GM19395 (cell line): ENCODE measurements at regions not wholly inside any gene's neighbourhood (a gene's known extent, or its start where the extent isn't known, plus 50 kb on each side); places are given as distances from the start of the nearest gene placed in this dataset.

ENCODE experiments used
- ATAC-seq: cut with Tn5 transposase; IDR thresholded peaks from one replicate; pipeline ENCODE4 v1.9.1; 2021; ENCODE audit warnings: mild to moderate bottlenecking, moderate library complexity; ENCODE audit not compliant: unreplicated experiment

DNA sequence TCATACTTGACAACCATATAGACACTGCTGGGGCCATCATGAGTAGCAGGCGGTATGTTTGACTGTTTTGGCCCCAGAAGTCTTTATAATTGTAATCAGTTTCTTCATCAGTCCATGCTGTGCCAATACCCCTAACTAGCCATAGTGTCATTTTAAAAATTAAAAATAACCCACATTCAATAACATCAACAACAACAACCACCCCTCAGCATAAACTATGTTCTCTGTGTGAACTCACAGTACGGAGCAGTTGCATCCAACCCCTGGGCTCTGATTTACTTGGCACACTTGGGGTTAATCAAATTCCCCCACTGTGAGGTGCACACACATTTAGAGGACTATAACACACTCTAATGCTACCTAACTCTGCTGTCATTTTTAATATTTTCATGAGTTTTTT is 553.7 kb downstream of the USP25 start:
- no peak for ATAC-seq

DNA sequence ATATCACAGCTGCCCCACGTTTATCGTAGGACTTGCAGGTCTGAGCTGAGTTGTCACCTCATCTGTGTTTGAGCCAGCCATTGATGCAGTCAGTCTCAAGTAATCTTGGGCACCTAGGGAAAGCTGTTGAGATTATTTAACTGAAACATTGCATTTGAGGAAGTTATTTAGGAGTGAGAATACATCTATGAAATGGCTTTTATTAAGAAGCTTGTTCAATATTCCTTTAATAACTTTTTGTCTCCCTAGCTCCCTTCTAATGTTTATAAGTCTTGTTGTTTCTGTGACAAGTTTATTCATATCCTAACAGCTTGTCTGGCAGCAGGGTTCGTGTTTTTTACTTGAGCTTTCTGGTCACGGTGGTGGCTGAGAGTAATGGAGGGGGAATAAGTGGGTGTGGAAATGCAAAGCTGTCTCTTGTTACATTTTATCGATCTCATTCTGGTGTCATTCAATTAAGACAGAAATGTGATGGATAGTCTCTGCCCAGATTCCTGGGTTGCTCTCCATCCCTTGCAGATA is 555.9 kb downstream of the USP25 start:
- ATAC-seq, result no peak

DNA sequence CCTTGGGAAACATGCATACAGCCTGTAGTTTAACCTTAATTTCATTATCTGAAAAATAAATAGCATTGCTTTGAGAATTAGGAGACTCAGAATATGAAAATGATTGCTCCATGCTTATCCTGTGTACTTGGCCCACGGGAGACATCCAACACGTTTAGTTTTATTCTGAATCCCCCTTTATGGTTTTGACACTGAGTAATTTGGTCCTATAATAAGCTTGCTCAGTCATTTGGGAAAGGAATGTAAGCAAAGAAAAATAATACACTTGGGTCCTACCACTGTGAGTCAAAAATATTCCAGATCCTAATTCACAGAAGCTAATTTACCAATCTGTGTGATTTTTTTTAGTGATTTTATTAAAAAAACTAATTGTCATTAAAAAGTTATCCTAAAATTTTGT is 557.3 kb downstream of the USP25 start:
- ATAC-seq, result no peak

DNA sequence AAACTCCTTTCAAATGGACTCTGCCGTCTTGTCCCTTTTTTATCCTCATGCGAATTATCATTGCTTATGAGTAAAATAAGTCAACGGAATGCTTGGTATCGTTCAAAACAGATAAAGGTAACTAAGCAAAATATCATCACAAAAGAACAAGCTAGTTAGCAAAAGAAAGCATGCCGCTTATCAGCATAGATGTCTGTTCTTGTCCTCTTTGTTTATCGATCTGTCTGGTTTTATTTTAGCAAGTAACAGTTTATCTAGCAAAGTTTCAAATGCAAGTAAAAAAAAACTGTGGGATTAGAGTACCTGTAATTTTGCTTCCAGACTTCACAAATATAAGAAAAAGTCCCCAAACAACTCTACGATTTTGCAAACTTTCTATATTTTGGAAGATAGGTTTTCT is 561.5 kb downstream of the USP25 start:
- ATAC-seq, result no peak

DNA sequence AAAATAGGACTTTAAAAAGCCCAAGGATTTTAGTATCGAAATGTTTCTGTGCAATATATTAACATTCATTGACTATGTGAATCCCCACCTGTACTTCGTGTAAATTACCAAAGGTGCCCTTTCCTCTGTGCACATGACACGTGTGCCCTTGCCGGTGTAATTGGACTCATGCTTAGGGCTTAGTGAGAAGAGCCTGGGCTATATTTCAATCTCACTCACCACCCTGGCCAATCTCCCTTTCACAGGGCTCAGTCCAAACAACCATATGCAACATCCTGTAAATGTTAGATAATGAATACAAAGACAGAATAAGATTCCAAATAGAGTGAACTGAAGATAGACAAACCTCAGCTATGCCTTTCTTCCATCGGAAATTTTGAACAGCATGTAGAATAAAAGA is 564.3 kb downstream of the USP25 start:
- ATAC-seq, result no peak

DNA sequence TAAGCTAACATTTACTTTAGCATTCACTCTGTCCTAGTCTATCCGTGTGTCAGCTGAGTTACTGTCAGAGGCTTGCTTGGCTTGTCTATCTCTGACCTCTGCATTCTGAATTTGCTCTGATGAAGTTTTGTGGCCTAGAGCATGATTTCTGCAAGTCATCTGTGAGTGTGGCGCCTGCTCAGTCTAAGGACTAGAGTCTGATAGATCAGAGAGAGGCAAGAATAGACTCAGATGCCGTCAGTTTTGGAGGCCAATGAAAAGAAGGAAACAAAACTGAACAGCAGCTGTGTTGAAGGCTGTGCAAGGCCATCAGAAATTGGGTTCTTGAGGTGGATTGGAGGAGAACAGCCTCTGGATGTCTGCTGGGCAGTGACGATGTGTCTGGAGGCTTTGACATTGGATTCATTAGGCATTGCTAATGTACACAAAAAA is 573.1 kb downstream of the USP25 start:
- no peak for ATAC-seq

DNA sequence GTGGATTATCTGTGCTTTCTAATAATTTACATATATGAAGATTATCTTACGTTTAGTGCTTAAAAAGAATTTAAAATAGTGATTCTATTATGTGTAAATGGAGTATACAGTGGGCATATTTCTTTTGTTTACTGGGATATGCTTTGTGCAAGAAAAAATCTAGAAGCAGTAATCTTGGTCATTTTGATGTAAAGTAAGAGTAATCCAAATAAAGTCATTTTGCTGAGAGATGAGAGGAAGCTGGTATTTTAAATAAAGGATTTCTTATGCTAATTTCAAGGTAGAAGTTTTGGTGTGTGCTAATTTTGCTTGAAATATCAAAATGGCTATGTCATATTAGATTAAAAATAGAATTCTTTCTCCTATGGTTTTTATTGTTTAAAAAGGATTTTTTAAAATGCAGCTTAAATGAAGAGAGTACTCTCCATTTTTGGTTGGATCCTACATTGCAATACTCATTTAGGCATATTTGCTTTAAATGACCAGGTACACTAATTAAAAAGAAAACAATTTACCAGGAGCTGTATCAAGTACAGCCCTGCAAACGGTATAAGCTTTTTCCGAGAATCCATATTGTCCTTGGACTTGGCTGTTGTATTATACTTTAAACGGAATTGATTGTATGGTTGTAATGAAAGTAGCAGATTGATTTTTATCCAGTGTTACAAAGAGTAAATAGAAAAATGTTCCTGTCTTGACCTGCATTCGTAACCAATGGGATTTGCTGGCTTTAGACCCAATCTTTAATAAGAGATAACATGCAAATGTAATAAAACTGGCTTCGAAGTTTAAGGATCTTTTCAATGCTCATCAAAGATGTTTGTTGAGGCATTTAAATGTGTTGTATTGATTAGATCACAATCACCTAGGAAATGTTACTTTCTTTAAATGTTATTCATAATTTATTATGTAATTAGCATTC is 574.7 kb downstream of the USP25 start:
- ATAC-seq, result no peak

DNA sequence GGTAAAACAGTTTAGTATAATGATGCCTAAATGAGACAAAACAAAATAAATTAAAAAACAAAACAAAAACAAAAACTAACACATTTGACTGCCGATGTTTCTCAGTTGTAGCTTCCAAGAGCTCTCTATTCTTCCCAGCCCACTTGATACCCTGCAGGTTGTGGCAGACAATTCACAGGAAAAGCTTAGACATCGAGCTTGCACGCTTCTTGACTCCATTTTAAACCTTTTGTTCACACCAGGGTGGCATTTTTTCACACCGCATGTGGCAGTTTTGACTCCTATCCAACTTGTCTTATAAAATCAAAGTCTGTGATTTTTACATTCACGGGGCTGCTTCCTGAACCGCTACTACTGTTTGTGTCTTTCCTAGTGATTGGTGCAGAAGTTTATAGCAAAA is 575.9 kb downstream of the USP25 start:
- ATAC-seq, result no peak

DNA sequence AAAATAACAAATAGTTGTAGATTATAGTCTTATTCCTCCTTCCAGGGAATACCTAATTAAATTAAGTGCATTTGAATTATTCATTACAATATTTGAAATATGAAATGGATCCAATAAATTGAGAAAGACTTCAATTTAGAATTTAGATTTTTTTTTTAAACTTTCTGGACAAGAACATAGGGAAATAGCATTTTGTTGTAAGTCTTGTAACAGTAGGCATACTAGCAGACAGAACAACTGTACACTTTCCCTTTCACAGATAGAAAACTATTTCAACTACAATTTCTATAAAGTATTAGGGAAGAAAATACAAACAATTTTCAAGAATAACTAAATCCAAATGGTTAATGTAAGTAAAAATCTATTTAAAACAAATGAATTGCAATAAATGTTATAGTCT is 577.5 kb downstream of the USP25 start:
- ATAC-seq, result no peak

DNA sequence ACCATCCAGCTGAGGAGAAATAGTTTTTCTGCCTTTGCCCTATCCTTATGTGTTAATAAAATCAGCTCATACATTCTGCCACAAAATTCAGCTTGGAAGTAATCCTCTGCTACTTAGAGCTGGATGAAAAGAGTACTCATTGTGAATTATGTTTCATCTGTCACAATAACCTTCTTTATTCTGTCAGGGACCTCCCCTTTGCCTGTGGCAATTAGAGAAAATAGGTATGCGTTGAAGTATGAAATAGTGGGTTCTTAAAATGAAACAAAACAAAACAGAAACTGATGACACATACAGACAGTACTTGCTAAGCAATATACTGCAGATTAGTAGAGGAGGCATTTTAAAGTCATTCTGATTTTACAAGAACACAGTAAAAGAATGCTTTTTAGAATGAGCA is 578.5 kb downstream of the USP25 start:
- ATAC-seq, result peak; percentile 85

DNA sequence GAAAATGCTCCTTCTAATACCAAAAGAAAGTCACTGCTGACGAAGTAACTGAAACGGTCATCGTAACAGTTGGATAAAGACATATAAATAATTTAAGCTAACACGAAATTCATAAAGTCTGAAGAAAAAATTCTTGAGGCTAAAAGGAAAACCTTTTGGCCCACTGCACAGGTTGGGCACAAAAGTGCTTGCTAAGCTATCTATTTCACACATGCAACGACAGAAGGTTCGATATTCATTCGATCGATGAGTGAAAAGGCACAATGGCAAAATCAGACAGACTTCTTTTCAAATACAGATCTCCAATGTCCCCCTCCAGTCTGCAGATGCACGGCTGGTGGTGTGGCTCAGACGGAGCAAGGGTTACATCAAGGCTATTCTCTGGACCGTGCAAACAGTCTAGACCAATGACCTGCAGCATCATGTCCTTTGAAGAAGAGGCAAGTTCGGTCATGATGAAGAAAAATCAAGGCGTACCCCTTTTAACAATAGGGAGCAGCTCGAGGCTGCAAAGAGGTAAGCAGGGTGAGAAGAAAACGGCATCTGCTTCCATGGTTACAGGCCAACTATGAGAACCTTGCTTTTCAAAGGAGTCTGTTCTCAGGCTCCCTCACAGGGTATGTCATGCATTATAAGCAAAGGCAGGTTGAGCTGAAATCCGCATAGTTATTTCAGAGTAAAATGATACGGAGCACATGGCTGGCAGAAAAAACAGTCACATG is 579.6 kb downstream of the USP25 start:
- no peak for ATAC-seq

DNA sequence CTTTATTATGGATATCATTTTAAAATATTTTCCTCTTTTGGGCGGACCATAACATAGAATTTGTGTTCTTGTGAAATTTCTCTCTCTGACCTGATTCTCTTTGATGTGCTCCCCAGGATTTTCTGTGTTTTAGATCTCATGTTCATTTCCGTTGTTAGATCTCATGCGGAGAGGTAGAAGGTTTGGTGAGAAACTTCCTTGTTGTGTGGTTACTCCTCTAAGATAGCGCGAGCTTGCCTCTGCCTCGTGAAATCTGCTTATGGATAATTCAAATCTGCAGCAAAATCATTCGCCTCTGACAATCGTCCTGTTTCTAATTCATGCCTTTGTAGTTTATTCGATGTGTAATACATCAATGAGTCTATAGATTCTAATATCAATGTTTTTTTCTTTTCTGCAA is 580.4 kb downstream of the USP25 start:
- ATAC-seq, result no peak

DNA sequence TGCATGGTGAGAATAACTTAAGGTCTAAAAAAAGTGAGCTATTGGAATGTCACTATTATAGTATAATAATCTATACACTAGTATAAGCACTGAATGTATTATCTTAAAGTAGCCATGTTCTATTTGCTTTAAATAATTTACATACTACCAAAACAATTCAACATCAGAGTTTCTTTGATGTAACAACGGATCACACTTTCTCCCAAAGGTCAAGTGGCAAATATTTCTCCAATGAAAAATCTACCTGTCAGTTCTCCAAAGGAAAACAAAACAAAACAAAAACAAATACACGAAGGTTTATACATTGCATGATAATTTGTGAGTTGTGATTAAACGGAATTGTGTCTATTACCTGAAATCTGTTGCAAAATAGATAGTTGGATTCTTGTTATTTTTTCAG is 581.4 kb downstream of the USP25 start:
- ATAC-seq, result no peak

DNA sequence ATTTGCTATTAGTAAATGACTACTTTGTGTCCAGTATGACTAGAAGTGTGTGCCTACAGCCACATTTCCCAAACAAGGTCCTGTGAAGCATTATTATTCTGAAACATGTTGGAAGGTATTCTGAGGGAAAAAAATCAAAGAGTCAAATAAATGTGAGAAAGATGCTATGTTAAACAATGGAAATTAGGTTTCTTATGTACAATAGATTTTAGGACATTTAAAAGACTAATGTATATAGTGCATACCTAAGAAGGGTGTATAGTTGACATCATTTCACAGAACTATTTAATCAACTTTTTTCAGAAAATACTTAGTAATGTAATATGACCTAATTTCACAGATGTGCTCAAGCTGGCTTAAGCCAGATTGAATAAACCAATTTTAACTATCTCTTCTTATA is 582.5 kb downstream of the USP25 start:
- no peak for ATAC-seq

DNA sequence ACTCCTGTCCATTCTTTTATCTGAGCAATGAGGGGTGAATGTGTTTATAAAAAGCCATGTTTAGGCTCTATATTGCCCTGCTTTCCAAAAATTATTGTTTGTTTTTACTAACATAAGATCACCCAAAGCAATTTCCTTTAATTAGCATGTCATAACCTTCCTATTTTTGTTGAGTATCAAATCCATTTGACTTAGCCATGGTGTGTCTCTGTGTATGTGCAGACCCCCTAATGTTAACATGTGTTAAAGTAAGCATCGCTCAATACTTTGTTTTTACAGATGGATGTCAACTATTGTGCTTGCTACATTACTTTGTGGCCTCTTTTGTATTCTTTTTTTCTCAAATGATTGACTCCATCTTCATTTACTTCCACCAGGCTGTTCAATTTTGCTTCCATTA is 585.4 kb downstream of the USP25 start:
- no peak for ATAC-seq

DNA sequence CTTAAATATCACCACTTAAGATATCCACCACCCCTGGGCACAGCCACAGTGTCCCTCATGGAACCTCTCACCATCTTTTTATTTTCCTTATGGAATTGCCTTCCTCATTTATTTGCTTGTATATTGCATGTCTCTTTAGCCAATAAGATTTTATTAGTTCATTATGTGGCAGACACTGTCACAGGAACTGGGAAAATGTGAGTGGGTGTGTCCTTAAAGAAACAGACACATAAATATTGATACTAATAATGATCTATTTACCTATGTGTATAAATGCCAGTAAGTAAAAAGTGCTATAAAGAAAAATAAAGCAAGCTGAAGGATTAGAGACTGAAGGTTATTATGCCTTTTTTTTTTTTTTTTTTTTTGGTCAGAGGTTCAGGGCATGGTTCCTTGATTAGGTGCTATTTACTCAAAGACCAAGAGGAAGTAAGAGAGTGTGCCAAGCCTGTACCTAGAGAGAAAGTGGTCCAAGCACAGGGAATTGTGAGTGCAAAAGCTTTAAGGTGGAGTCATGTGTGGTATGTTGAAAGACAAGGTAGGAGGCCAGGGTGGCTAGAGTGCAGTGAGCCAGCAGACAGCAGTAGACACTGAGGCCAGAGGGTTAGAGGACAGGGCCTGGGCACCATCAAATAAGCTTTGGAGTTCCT is 589.0 kb downstream of the USP25 start:
- ATAC-seq, result no peak

DNA sequence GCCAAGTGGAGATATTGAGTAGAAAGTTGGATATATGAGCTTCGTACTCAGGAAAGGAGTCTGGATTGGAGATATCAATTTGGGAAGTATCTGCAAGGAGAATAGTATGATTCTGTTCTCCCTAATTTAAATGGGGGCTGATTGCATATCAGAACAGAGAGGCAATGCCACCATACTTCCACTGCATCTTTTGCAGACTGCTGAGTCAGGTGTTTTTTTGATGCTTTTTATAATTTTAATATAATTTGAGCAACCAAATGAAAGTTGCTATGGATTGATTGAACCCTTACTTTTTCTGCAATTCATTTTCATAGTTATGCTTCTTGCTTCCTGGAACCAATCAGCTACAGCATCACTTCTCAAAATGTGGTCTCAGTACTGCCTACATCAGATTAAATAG is 590.3 kb downstream of the USP25 start:
- no peak for ATAC-seq

DNA sequence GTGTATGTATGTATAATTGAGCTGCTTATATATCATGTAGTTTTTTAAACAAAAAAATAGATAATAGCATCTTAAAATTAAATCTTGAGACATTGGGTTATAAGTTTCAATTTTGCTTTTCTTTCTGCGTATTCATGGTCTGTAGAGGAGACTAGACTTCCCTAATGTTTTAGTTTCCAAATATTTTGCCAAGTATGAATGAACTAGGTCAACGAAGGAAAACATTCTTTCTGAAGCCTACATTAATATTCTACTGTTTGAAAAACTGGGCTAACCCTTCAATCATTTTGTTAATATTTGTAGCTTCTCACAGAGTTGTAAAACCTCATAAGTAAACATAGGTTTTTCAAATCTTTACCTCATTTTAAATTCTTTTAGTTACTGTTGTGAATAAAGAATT is 592.7 kb downstream of the USP25 start:
- no peak for ATAC-seq

DNA sequence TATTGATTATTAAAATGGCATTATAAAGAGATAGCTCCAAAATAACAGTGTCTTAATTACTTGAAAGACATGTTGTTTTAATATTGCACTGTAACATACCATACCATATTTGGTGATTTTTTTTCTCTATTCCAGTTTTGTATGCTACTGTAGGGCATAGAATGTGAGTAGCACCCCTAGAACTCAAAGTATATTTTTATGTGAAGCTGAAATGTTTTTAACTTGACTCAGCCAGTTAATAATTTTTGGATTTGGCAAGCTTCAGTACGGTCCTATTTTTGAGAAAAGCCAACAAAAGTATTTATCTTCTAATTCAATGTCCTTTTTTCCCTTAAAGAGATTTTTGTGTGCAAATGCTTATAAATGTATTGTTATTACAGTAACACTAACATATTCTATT is 593.8 kb downstream of the USP25 start:
- no peak for ATAC-seq

DNA sequence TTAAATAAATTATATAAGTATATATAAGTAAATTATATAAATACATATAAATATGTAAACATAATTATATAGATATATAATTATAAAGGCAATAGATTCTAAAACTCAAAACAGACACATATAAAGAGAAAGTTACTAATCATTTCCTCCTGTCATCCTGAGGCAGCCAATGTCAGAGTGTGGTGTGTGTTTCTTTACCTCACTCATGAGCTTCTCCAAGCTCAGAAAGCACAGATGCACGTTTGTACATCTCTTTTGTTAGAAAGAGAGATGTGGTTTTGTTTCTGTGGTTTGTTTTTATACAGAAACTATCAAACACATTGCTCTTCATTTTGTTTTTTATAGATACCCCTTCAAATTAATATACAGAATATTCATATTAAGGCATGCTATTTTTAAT is 594.8 kb downstream of the USP25 start:
- no peak for ATAC-seq

DNA sequence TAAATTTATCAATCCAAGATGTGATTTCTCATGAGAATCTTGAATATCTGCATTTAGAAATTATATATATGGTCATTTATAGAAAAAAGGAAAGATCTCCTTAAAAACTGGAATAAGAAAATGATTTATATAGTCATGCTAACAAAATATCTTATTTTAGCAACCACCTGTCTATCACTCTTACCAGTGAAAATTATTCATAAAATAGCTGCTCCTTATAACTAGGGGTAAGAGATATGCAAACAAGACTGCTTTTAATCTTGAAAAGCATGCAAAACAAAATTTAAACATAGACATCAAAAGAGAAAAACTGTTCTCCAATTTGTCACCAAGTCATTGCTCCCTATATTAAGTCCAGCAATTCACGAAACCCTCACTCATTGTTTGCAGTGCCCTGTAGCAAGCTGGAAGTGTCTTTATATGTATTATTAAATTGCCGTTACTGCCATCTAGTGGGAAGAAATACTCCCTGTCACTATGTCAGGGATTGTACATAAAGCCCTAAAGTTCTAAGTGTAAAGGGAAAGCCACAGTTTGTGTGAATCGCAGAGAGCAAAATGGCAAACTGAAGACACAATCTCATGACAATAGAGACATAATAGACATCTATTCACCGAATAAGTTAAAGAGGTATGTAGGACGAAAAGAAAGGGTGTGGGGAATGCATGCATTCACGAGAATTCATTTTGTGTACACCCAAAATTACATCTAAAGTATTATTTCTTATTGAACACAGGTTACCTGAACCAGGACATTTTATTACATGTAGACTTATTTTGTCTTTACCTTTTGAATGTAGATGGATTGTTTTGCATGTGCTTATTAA is 600.5 kb downstream of the USP25 start:
- peak; percentile 94 for ATAC-seq
